ENCODE measurements at regions not wholly inside any gene's neighbourhood (a gene's known extent, or its start where the extent isn't known, plus 50 kb on each side); places are given as distances from the start of the nearest gene placed in this dataset.

GRCh38 chr10:6766131-6766801 is 186.2 kb upstream of the PRKCQ start:
- TF ChIP-seq CTCF (IDR thresholded peaks at IDR 0.05): no peak
- no peak for TF ChIP-seq POLR2A (IDR thresholded peaks at IDR 0.05)

Measured in esophagus squamous epithelium (tissue), 4 donors.